Loucy (cell line): ENCODE measurements at regions not wholly inside any gene's neighbourhood (a gene's known extent, or its start where the extent isn't known, plus 50 kb on each side); places are given as distances from the start of the nearest gene placed in this dataset.

ENCODE experiments used
- EZH2phosphoT487 ChIP-seq: fragments of 200-600 bp; IDR thresholded peaks from 2 replicates; pipeline ENCODE4 v1.6.1; 2018; ENCODE audit warnings: antibody characterized with exemption, mild to moderate bottlenecking, moderate library complexity, borderline replicate concordance
- TF ChIP-seq, protein P1 (sequence below): fragments of 200-600 bp; sonication (generic); conservative IDR thresholded peaks from 2 replicates; pipeline ENCODE4 v1.5.1; 2014; ENCODE audit warnings: mild to moderate bottlenecking, antibody characterized with exemption, low read length

DNA sequence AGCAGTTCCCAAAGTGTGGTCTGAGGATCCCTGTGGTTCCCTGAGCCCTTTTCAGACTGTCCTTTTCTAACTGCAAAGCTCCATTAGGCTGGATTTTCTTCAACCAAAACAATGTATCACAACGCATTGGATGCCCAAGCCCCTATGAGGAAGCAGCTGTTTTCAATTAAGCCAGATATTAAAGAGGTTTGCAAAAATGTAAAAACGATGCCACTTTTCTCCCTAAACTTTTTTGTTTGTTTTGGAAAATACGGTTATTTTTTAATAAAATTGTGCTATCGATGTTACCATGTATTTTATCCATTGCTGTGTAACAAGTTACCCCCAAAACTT, 170.4 kb upstream of the BCOR start:
- TF ChIP-seq, protein P1, sequence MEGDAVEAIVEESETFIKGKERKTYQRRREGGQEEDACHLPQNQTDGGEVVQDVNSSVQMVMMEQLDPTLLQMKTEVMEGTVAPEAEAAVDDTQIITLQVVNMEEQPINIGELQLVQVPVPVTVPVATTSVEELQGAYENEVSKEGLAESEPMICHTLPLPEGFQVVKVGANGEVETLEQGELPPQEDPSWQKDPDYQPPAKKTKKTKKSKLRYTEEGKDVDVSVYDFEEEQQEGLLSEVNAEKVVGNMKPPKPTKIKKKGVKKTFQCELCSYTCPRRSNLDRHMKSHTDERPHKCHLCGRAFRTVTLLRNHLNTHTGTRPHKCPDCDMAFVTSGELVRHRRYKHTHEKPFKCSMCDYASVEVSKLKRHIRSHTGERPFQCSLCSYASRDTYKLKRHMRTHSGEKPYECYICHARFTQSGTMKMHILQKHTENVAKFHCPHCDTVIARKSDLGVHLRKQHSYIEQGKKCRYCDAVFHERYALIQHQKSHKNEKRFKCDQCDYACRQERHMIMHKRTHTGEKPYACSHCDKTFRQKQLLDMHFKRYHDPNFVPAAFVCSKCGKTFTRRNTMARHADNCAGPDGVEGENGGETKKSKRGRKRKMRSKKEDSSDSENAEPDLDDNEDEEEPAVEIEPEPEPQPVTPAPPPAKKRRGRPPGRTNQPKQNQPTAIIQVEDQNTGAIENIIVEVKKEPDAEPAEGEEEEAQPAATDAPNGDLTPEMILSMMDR: no peak
- TF ChIP-seq EZH2phosphoT487: no peak
